Uterus (tissue), 3 donors: ENCODE measurements at regions not wholly inside any gene's neighbourhood (a gene's known extent, or its start where the extent isn't known, plus 50 kb on each side); places are given as distances from the start of the nearest gene placed in this dataset.

ENCODE experiments used
- DNase-seq, 2 donors: peaks; one replicate each; pipeline ENCODE4 v3.0.0-alpha.2; 2019 to 2020
- H3K27ac ChIP-seq, 2 donors: fragments of 200-600 bp; sonication (generic); 1 replicate in 1 of 2; 2 replicates in 1 of 2; pipeline ENCODE4 v1.5.1; 2016 to 2018
- H3K27me3 ChIP-seq, 2 donors: fragments of 200-600 bp; sonication (generic); one replicate each; pipeline ENCODE4 v1.5.1; 2018 to 2019; ENCODE audit warnings: control low read depth in 1 of 2
- H3K36me3 ChIP-seq, 2 donors: fragments of 200-600 bp; sonication (generic); one replicate each; pipeline ENCODE4 v1.5.1; 2019; ENCODE audit warnings: control low read depth in 1 of 2
- H3K4me1 ChIP-seq, 2 donors: fragments of 200-600 bp; sonication (generic); one replicate each; pipeline ENCODE4 v1.5.1; 2018 to 2019; ENCODE audit warnings: control low read depth in 1 of 2
- H3K4me3 ChIP-seq, 2 donors: fragments of 200-600 bp; sonication (generic); 1 replicate in 1 of 2; 2 replicates in 1 of 2; pipeline ENCODE4 v1.5.1; 2018 to 2019; ENCODE audit warnings: mild to moderate bottlenecking in 1 of 2
- H3K9me3 ChIP-seq, 2 donors: fragments of 200-600 bp; sonication (generic); one replicate each; pipeline ENCODE4 v1.5.1; 2019; ENCODE audit warnings: control low read depth in 1 of 2
- POLR2A ChIP-seq, 2 donors: fragments of 450-650 bp; IDR thresholded peaks; one replicate each; pipeline ENCODE4 v1.6.1; 2016; ENCODE audit warnings: antibody characterized with exemption in 2 of 2, mild to moderate bottlenecking in 1 of 2, moderate library complexity in 1 of 2
- intact Hi-C: fragments of 100-400 bp; cut with DNase I; formaldehyde crosslinking; loops from one replicate; pipeline ENCODE4 v1.15.1; 2023; ENCODE audit warnings: low total_unique reads
- TF ChIP-seq, protein P1 (sequence below), 4 experiments: fragments of 200-600 bp in 2 of 4; fragments of 450-650 bp in 2 of 4; sonication (generic) in 2 of 4; IDR thresholded peaks; one replicate each; pipeline ENCODE4 v1.5.1; 2016 to 2019; ENCODE audit warnings: antibody characterized with exemption in 4 of 4, mild to moderate bottlenecking in 2 of 4, moderate library complexity in 1 of 4
- donor health status: DM: yes; HTN: yes; CAD: no.

DNA sequence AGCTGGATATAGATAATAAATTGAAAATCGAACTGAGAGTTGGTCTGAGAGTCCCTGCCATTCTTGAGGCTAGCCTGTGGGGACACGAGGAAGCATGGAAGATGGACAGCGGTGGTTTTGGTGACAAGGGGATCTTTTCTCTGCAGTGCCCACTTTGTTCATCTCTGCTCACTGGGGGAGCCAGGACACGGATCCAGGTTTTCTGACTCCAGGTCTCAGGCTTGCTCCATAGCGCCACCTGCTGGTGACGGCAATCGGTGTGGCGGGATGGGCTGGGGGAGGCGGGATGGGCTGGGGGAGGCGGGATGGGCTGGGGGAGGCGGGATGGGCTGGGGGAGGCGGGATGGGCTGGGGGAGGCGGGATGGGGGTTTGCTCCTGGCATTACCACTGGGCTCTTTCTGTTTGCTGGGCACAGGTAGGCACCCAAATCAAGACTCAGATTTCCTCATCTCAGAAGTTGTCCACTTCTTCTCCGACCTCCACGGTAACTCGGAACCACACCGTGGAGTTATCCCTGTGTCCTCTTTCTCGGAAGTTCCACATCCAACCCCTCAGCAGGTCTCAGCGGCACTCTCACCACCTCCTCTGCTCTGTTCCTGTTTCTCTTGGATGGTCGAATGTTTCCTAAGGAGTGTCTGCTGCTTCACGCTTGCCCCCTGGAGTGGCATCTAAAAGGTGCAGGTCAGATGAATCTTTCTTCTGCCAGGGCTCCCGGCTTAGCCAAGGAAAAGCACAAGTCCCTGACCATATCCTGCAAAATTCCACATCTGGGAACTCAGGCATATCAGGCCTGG lies 142.4 kb downstream of the CYLD start:
- H3K4me1 ChIP-seq, result no peaks in the 10 kb centered on the region
- H3K36me3 ChIP-seq, result no peaks in the 10 kb centered on the region
- no peak overlapping the region for H3K4me3 ChIP-seq
- no peak overlapping the region for H3K27ac ChIP-seq
- H3K9me3 ChIP-seq, result no peaks in the 10 kb centered on the region
- intact Hi-C loops, result no loop called here
- H3K27me3 ChIP-seq, result no peaks in the 10 kb centered on the region
- no peak for DNase-seq
- no peak for TF ChIP-seq POLR2A (IDR thresholded peaks at IDR 0.05)
- TF ChIP-seq, protein P1, sequence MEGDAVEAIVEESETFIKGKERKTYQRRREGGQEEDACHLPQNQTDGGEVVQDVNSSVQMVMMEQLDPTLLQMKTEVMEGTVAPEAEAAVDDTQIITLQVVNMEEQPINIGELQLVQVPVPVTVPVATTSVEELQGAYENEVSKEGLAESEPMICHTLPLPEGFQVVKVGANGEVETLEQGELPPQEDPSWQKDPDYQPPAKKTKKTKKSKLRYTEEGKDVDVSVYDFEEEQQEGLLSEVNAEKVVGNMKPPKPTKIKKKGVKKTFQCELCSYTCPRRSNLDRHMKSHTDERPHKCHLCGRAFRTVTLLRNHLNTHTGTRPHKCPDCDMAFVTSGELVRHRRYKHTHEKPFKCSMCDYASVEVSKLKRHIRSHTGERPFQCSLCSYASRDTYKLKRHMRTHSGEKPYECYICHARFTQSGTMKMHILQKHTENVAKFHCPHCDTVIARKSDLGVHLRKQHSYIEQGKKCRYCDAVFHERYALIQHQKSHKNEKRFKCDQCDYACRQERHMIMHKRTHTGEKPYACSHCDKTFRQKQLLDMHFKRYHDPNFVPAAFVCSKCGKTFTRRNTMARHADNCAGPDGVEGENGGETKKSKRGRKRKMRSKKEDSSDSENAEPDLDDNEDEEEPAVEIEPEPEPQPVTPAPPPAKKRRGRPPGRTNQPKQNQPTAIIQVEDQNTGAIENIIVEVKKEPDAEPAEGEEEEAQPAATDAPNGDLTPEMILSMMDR (IDR thresholded peaks at IDR 0.05), result no peak

DNA sequence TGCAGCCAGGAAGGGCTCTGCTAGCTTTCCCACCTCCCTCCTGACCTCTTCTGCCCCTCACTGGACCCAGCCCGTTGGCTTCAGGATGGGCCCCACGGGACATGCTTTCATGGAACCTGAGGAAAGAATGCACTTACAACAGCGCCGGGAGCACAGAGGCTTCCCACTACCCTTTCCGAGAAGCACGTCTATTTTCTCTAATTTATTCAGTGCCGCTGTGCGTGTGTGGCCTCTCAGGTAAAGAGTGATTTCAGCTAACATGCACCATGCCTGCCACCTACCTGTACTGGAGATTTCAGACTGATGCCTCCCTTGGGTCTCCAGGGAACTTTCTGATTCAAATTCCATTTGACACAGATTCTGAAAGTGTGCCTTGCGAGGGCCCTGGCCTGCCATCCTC lies 140.1 kb downstream of the CYLD start:
- no peak for DNase-seq
- Histone ChIP-seq H3K9me3 (no peaks in the 10 kb centered on the region), H3K27ac (no peak overlapping the region), H3K27me3 (no peaks in the 10 kb centered on the region), H3K36me3 (no peaks in the 10 kb centered on the region), H3K4me3 (no peak overlapping the region), H3K4me1 (no peaks in the 10 kb centered on the region)
- TF ChIP-seq, protein P1 (IDR thresholded peaks at IDR 0.05), result no peak
- no peak for TF ChIP-seq POLR2A (IDR thresholded peaks at IDR 0.05)
- intact Hi-C loops, result no loop called here

DNA sequence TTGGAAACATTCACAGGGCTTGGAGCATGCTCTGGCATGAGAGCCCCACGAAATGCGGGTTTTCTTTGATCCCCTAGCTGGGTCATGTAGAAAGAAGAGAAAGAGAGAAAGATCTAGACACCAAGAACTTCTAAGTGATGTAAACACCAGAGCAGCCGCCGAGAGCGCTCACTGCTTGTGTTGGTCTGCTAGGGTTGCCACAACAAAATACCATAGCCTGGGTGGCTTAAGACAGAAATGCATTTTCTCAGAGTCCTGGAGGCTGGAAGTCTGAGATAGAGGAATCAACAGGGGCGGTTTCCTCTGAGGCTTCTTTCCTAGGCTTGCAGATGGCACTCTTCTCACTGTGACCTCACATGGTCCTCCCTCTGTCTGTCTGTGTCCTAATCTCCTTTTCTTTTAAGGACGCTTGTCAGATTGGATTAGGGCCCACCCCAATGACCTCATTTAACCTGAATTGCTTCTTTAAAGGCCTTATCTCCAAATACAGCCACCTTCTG lies 139.5 kb downstream of the CYLD start:
- Histone ChIP-seq H3K27me3 (no peaks in the 10 kb centered on the region), H3K4me3 (no peak overlapping the region), H3K27ac (no peak overlapping the region), H3K9me3 (no peaks in the 10 kb centered on the region), H3K4me1 (no peaks in the 10 kb centered on the region), H3K36me3 (no peaks in the 10 kb centered on the region)
- no peak for DNase-seq
- TF ChIP-seq, protein P1 (IDR thresholded peaks at IDR 0.05), result no peak
- no peak for TF ChIP-seq POLR2A (IDR thresholded peaks at IDR 0.05)
- intact Hi-C loops, result no loop called here

DNA sequence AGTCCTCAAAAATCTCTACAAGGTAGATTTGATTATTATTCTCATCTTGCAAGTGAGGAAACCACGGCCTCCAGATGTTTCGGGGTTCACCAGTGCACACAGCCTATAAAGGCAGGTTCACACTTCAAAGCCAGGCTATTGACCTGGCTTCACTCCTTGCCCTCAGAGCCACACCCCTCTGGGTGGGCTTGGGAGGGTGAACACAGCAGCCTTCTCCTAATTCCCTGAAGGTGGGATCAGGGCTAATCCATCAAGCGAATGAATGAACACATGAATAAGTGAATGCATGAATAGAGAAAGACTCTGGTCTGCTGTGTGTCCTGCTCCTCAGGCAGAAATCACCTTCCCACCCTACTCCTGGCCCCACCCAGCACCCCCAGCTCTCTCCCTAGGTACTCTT lies 139.0 kb downstream of the CYLD start:
- H3K4me1 ChIP-seq, result no peaks in the 10 kb centered on the region
- H3K27ac ChIP-seq, result no peak overlapping the region
- no peak for DNase-seq
- H3K4me3 ChIP-seq, result no peak overlapping the region
- no peaks in the 10 kb centered on the region for H3K9me3 ChIP-seq
- TF ChIP-seq, protein P1 (IDR thresholded peaks at IDR 0.05), result no peak
- TF ChIP-seq POLR2A (IDR thresholded peaks at IDR 0.05), result no peak
- intact Hi-C loops, result no loop called here
- no peaks in the 10 kb centered on the region for H3K36me3 ChIP-seq
- H3K27me3 ChIP-seq, result no peaks in the 10 kb centered on the region

DNA sequence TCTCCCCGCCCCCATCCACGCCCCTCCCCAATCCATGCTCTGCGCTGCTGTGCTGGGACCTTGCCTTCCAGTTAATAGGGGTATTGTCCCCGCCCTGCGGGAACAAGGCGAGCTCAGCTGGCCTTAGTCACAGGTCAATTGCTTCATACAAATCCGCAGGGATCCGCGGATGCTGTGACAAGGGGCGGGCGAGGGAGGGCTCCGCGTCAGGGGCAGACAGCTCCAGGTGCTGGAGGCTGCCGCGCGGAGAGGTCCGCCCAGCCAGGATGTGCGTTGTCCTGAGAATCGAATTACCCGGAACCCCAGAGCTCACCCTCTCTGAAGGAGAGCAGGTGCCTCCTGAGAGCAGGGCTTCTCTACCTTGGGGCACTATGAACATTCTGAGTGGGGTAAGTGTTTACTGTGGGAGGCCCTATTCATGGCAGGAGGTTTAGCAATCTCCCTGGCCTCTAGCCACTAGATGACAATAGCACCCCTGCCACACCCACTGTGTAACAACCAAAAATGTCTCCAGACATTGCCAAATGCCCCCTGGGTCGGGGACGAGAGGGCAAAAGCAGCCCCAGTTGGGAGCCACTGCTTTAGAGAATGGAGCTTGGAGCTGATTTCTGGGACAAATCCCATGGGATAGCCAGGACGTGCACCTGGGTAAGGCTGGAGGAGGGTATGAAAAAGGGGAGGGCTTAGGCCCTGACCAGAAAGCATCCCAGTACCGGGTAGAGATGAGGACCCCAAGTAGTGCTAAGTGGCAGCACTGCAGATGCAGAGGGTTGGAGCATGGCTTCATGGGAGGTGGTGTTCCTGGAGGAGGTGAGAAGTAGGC lies 138.2 kb downstream of the CYLD start:
- Histone ChIP-seq H3K27ac (no peak overlapping the region), H3K4me1 (no peaks in the 10 kb centered on the region), H3K27me3 (no peaks in the 10 kb centered on the region), H3K4me3 (no peak overlapping the region), H3K36me3 (no peaks in the 10 kb centered on the region), H3K9me3 (no peaks in the 10 kb centered on the region)
- DNase-seq, result no peak
- intact Hi-C loops, result no loop called here
- TF ChIP-seq, protein P1 (IDR thresholded peaks at IDR 0.05), result no peak
- TF ChIP-seq POLR2A (IDR thresholded peaks at IDR 0.05), result no peak
